NCI-H82 treated with DMSO at 0.1 percent for 48 hours (cell line): ENCODE measurements at regions not wholly inside any gene's neighbourhood (a gene's known extent, or its start where the extent isn't known, plus 50 kb on each side); places are given as distances from the start of the nearest gene placed in this dataset.

Source experiments
- DNase-seq: peaks from one replicate; lab custom pipeline; 2025; ENCODE audit not compliant: unreplicated experiment; lab: John Stamatoyannopoulos, UW

DNA sequence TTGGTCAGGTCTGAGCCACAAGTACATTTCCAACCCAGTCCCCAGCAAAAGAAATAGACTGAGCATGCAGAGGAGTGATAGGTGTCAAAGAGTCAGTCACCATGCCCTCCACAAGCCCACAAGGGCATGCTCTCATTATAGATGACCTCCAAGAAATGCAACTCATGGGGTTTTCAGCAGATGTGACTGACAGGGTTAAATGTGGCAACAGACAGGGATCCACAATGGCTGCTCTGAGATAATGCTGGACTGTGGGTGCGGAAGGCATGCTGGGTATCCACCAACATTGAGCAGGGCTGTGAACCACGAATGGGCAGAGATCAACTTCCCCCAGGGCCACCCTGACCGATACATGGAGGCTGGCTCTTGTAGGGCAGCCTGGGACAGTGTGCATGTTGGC is 115.8 kb downstream of the BCOR start:
- no peak for DNase-seq

DNA sequence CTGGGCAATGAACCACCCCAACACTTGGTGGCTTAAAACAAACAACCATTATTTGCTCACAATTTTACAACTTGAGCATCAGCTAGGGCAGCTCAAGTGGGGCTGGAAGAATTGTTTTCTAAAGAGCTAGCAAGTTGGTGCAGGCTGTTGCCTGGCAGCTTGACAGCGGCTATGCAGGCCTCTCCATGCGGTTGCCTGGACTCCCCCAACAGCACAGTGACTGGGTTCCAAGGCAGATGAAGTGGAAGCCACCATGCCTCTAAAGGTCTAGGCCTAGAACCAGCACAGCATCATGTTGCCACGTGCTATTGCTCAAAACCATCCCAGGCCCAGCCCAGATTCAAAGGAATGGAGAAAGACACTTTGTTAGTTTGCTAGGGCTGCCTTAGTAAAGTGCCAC is 114.8 kb downstream of the BCOR start:
- no peak for DNase-seq

DNA sequence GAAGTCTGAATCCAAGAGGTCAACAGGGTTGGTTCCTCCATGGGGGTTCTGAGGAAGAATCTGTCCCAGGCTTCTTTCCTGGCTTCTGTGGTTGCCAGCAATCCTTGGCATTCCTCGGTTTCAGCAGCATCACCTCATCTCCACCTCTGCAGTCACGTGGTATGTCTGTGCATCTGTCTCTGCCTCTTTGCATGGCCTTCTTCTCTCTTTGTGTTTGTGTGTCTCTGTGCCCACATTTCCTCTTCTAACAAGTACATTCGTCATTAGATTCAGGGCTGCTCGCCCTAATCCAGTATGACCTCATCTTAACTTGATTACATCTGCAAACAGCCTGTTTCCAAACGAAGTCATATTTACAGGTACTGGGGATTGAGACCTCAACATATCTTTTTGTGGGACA is 114.0 kb downstream of the BCOR start:
- no peak for DNase-seq

DNA sequence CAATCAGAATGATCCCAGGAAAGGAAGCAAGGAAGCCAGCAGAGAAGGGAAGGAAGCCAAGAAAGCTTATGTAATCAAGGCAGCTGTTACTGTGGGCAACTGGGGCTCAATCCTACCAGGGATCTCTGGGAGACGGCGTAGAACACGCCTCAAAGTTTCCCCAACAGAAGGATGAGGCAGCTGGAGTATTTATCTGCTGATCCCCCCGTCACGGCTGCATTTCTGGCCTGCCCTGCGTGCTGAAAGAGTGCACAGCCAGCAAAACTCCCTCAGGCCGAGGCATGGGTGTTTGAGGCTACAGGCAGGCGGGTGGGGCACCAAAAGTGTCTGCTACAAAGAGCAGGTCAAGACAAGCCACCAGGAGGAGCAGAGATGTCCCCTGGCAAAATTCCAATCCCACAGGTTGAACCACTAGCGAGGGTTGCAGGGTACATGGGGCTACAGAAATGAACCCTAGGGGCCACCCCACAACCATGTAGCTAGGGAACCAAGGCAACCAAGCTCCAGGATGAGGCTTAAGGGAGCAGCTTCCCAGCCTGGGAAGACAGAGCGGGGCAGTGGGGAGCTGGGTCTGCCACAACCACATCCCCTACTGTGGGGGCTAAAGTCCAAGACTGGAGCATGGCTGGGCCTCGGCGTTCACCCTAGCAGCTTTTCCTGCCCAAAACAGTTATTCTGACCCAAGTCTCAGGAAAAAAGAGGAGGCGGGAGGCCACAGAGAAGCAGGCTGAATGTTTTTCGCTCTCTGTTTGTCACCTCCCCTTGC is 113.4 kb downstream of the BCOR start:
- DNase-seq = peak; percentile 13

DNA sequence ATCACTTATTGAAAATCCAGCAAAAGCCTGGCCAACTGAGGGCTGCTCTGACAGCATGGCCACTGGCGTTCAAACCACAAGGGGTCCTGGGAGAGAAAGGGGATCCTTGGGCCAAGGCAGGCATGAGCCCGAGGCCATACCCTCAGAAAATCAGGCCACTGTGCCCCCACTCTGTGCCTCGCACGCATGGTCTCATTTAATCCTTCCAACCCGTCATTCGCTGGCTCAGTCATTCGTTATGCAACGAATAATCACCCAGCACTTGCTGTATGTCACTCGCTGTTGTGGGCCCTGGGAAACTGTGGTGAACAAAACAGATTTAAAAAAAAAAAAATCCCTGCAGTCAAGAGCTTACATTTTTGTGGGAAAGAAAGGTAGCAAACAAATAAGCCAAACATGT is 112.7 kb downstream of the BCOR start:
- no peak for DNase-seq

DNA sequence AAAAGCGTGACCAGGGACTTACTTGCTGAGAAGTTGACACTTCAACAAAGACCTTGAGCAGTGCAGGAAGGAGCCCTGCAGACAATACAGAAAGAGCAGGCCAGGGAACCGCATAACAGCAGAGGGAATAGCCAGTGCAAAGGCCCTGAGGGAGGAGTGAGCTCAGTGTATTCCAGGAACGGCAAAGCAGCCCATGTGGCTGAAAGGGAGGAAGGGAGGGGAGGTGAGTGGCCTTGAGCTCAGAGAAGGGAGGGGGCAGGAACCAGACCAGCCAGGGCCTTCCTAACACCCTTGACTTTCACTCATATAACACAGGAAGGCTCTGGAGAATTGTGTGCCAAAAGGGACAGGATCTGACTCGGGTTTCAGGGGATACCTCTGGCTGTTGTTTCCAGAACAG is 112.2 kb downstream of the BCOR start:
- DNase-seq = no peak

DNA sequence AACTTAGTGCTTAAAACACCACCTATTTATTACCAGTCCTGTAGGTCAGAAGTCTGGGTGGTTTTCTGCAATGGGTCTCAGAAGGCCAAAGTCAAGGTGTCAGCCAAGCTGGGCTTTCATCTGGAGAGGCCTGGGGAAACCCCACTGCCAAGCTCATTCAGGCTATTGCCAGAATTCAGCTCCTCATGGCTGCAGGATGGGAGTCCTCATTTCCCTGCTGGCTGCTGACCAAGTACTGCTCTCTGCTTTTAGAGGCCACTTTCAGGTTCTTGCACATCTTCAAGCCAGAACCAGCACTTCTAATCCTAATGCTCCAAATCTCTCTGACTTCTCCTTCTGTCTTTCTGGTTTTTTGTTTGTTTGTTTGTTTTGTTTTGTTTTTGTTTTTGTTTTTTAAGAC is 109.3 kb downstream of the BCOR start:
- DNase-seq = no peak

DNA sequence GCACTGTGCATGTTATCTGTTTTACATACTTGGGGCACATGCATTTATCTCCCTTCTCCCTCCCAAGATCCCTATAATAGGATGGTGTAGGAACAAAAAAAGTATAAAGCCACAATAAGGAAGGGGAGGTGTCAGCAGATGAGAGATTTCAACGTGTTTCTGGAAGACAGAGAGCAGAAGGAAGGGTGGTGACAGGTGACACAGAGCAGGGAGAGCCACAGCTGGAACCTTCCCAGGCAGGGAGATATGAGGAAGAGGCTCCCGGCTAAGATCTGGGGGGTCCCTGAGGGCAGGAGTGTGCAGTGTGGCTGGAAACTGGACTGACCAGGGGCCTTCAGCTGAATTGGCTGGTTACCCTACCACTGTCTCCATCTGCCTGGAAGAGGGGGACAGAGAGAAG is 107.4 kb downstream of the BCOR start:
- no peak for DNase-seq

DNA sequence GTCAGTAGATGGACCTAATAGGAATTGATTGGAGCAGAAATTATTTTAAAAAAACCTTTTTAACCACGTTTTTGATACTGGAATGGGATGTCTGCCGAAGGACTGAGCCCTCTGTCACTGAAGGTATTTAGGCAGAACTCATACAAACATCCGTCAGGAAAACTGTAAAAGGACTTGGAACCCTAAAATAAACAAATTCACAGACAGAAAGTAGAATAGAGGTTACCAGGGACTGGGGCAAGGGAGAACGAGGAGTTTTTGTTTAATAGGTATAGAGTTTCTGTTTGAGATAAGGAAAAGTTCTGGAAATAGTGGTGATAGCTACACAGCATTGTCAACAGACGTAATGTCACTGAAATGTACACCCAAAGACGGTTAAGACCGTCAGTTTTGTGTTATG is 105.5 kb downstream of the BCOR start:
- DNase-seq = no peak

DNA sequence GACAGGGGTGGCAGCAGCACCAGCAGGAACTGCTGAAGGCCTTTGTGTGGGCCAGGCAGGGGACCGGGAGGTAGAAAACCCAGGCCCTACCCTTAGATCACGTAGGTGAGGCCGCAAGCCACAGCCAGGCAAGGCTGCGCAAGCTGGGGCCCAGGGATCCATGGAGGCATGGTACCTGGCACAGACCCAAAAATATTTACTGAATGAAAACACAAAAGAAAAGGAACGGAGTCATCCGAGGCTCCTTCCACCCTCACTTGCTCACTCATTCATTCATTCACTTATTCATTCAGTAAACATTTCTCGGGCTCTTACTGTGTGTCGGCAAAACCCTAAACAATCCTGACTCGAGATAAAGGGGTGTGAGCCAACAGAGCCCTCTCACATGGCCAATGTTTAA is 102.3 kb downstream of the BCOR start:
- DNase-seq = no peak

DNA sequence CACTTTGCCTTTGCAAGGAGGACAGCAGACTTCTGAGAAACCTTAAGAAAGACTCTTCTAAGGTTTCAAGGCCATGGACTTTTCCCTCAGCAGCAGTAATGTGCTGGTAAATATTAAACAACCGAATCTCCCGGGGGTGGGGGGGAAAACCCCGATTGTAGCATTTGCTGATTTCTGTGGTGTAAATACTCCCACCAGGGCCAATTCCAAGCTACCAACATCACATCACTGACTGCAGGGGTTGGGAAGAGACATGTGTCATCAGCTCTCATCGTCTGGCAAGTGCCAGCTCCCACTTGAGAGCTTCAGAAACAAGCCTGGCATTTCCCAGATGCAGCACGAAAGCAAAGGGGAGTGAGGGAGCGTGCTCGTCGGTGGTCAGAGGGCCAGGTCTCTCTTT is 101.2 kb downstream of the BCOR start:
- no peak for DNase-seq

DNA sequence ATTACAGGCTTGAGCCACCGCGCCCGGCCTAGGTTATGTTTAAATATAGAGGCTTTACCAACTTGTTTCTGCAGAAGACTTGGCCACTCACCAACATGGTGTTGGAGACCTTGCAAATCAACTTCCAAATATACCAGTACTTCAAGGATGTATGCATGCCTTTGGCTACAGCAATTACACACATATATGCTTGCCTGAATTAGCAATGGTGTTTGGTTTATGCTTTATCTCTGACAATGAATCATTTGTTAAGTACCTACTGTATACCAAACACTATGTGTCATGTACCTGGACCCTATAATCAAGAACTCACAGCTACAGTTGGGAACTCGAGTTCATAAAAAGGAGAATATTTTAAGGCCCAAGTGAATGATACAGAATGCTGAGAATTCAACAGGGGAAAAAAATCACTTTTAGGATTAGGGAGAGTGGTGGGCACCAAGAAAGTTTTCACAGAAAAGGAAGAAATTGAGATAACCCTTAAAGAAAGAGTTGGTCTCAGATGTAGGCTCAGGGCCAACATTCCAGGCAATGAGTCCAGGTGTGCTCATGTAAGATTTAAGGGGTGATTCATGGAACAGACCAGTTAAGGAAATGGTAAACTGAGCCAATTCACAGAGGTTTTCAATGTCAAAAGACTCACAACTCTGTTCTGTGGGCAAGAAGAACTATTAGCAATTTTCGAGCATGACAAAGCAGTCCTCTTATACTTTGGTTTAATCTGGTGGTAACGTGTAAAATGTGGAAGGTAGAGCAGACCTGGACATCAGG is 98.9 kb downstream of the BCOR start:
- DNase-seq = no peak
